ENCODE measurements at regions not wholly inside any gene's neighbourhood (a gene's known extent, or its start where the extent isn't known, plus 50 kb on each side); places are given as distances from the start of the nearest gene placed in this dataset.
"Not testable (repeated sequence)": the region's sequence is repeated elsewhere in the genome, so short reads cannot be mapped to it uniquely, and the experiment has no call there.

- H3K4me1 ChIP-seq (ENCODE audit: control extremely low read depth in 1 of 4, control insufficient read depth in 4 of 4, insufficient read depth in 4 of 4, low read length in 3 of 4) = no peaks in the 10 kb centered on the region
- no peaks in the 10 kb centered on the region for H3K9me3 ChIP-seq (ENCODE audit: control extremely low read depth in 1 of 5, control insufficient read depth in 4 of 5, insufficient read depth in 2 of 5, low read depth in 1 of 5, low read length in 4 of 5)
- no peak for DNase-seq
- no peaks in the 10 kb centered on the region for H3K36me3 ChIP-seq (ENCODE audit: control insufficient read depth in 4 of 4, insufficient read depth in 4 of 4, low read length in 3 of 4)
- CTCF ChIA-PET = no interaction called here
- H3K4me3 ChIP-seq (ENCODE audit: control insufficient read depth in 1 of 7, extremely low read depth in 1 of 7, insufficient read depth in 4 of 7, low read depth in 2 of 7, low read length in 6 of 7) = no peak overlapping the region
- no peak overlapping the region for H3K27ac ChIP-seq (ENCODE audit: insufficient read depth in 1 of 2, low read depth in 1 of 2, low read length in 2 of 2, poor library complexity in 1 of 2, severe bottlenecking in 2 of 2)
- H3K27me3 ChIP-seq (replicated peaks in 2 of 5; ENCODE audit: control insufficient read depth in 4 of 5, insufficient read depth in 5 of 5, low read length in 4 of 5) = no peaks in the 10 kb centered on the region
- 69% methylated on average over 7 of the region's 11 CpGs for WGBS (ENCODE audit: insufficient coverage)
- POLR2A ChIA-PET = no interaction called here
Observed at GRCh38 chr12:95358111-95359083, 115.6 kb upstream of the METAP2 start.

DNA sequence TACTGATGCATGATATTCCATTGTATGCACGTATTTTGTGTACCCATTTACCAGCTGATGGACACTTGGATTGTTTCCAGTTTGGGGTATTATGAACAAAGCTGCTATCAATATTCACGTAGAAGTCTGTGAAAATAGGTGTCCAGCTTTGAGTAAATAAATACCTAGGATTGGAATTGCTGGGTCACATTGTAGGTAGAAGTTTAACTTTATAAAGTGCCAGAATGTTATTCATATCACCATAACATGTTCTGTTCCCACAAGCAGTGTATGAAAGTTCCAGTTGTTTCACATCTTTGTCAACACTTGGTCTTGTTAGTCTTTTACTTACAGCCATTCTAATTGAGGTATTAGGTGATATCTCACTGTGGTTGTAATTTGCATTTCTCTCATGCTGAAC, 108.0 kb upstream of the METAP2 start:
- H3K9me3 ChIP-seq (ENCODE audit: control extremely low read depth in 1 of 5, control insufficient read depth in 4 of 5, insufficient read depth in 2 of 5, low read depth in 1 of 5, low read length in 4 of 5) = no peaks in the 10 kb centered on the region
- ChIA-PET POLR2A (no interaction called here), CTCF (no interaction called here)
- no peak overlapping the region for H3K4me3 ChIP-seq (ENCODE audit: control insufficient read depth in 1 of 7, extremely low read depth in 1 of 7, insufficient read depth in 4 of 7, low read depth in 2 of 7, low read length in 6 of 7)
- no peak overlapping the region for H3K27ac ChIP-seq (ENCODE audit: insufficient read depth in 1 of 2, low read depth in 1 of 2, low read length in 2 of 2, poor library complexity in 1 of 2, severe bottlenecking in 2 of 2)
- no peak for DNase-seq
- no peaks in the 10 kb centered on the region for H3K4me1 ChIP-seq (ENCODE audit: control extremely low read depth in 1 of 4, control insufficient read depth in 4 of 4, insufficient read depth in 4 of 4, low read length in 3 of 4)
- H3K36me3 ChIP-seq (ENCODE audit: control insufficient read depth in 4 of 4, insufficient read depth in 4 of 4, low read length in 3 of 4) = no peaks in the 10 kb centered on the region
- 100% methylated on average over 1 of the region's 2 CpGs for WGBS (ENCODE audit: insufficient coverage)
- no peaks in the 10 kb centered on the region for H3K27me3 ChIP-seq (replicated peaks in 2 of 5; ENCODE audit: control insufficient read depth in 4 of 5, insufficient read depth in 5 of 5, low read length in 4 of 5)

- CTCF ChIA-PET = no interaction called here
- H3K9me3 ChIP-seq (ENCODE audit: control extremely low read depth in 1 of 5, control insufficient read depth in 4 of 5, insufficient read depth in 2 of 5, low read depth in 1 of 5, low read length in 4 of 5) = no peaks in the 10 kb centered on the region
- H3K36me3 ChIP-seq (ENCODE audit: control insufficient read depth in 4 of 4, insufficient read depth in 4 of 4, low read length in 3 of 4) = no peaks in the 10 kb centered on the region
- POLR2A ChIA-PET = no interaction called here
- DNase-seq = no peak
- 100% methylated on average over 1 of the region's 2 CpGs for WGBS (ENCODE audit: insufficient coverage)
- H3K27ac ChIP-seq (ENCODE audit: insufficient read depth in 1 of 2, low read depth in 1 of 2, low read length in 2 of 2, poor library complexity in 1 of 2, severe bottlenecking in 2 of 2) = no peak overlapping the region
- no peaks in the 10 kb centered on the region for H3K4me1 ChIP-seq (ENCODE audit: control extremely low read depth in 1 of 4, control insufficient read depth in 4 of 4, insufficient read depth in 4 of 4, low read length in 3 of 4)
- no peaks in the 10 kb centered on the region for H3K27me3 ChIP-seq (replicated peaks in 2 of 5; ENCODE audit: control insufficient read depth in 4 of 5, insufficient read depth in 5 of 5, low read length in 4 of 5)
- H3K4me3 ChIP-seq (ENCODE audit: control insufficient read depth in 1 of 7, extremely low read depth in 1 of 7, insufficient read depth in 4 of 7, low read depth in 2 of 7, low read length in 6 of 7) = no peak overlapping the region
Observed at GRCh38 chr12:95368931-95369330, 105.0 kb upstream of the METAP2 start.

- DNase-seq = no peak
- Histone ChIP-seq H3K27me3 (replicated peaks in 2 of 5; ENCODE audit: control insufficient read depth in 4 of 5, insufficient read depth in 5 of 5, low read length in 4 of 5) (no peaks in the 10 kb centered on the region), H3K36me3 (ENCODE audit: control insufficient read depth in 4 of 4, insufficient read depth in 4 of 4, low read length in 3 of 4) (no peaks in the 10 kb centered on the region), H3K9me3 (ENCODE audit: control extremely low read depth in 1 of 5, control insufficient read depth in 4 of 5, insufficient read depth in 2 of 5, low read depth in 1 of 5, low read length in 4 of 5) (no peaks in the 10 kb centered on the region), H3K27ac (ENCODE audit: insufficient read depth in 1 of 2, low read depth in 1 of 2, low read length in 2 of 2, poor library complexity in 1 of 2, severe bottlenecking in 2 of 2) (no peak overlapping the region), H3K4me1 (ENCODE audit: control extremely low read depth in 1 of 4, control insufficient read depth in 4 of 4, insufficient read depth in 4 of 4, low read length in 3 of 4) (no peaks in the 10 kb centered on the region), H3K4me3 (ENCODE audit: control insufficient read depth in 1 of 7, extremely low read depth in 1 of 7, insufficient read depth in 4 of 7, low read depth in 2 of 7, low read length in 6 of 7) (no peak overlapping the region)
- CTCF ChIA-PET = no interaction called here
- POLR2A ChIA-PET = no interaction called here
- WGBS (ENCODE audit: insufficient coverage) = no CpG with 5 or more reads among the region's 5 CpGs
Observed at GRCh38 chr12:95371571-95371970, 102.4 kb upstream of the METAP2 start.

- H3K9me3 ChIP-seq (ENCODE audit: control extremely low read depth in 1 of 5, control insufficient read depth in 4 of 5, insufficient read depth in 2 of 5, low read depth in 1 of 5, low read length in 4 of 5); H3K27ac ChIP-seq (ENCODE audit: insufficient read depth in 1 of 2, low read depth in 1 of 2, low read length in 2 of 2, poor library complexity in 1 of 2, severe bottlenecking in 2 of 2); H3K36me3 ChIP-seq (ENCODE audit: control insufficient read depth in 4 of 4, insufficient read depth in 4 of 4, low read length in 3 of 4); H3K27me3 ChIP-seq (replicated peaks in 2 of 5; ENCODE audit: control insufficient read depth in 4 of 5, insufficient read depth in 5 of 5, low read length in 4 of 5); DNase-seq; CTCF ChIA-PET; H3K4me1 ChIP-seq (ENCODE audit: control extremely low read depth in 1 of 4, control insufficient read depth in 4 of 4, insufficient read depth in 4 of 4, low read length in 3 of 4); H3K4me3 ChIP-seq (ENCODE audit: control insufficient read depth in 1 of 7, extremely low read depth in 1 of 7, insufficient read depth in 4 of 7, low read depth in 2 of 7, low read length in 6 of 7); POLR2A ChIA-PET: not testable (repeated sequence)
- whole genome bisulfite sequencing (ENCODE audit: insufficient coverage) = no CpG with 5 or more reads among the region's 23 CpGs
Observed at GRCh38 chr12:95379481-95379880, 94.5 kb upstream of the METAP2 start.

DNA sequence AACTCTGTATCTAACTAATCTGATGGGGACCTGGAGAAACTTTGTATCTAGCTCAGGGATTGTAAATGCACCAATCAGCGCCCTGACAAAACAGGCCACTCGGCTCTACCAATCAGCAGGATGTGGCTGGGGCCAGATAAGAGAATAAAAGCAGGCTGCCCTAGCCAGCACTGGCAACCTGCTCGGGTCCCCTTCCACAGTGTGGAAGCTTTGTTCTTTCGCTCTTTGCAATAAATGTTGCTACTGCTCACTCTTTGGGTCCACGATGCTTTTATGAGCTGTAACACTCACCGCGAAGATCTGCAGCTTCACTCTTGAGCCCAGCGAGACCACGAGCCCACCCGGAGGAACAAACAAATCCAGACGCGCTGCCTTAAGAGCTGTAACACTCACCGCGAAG, 93.6 kb upstream of the METAP2 start:
- WGBS (ENCODE audit: insufficient coverage) = 92% methylated on average over 14 of the region's 14 CpGs
- DNase-seq; H3K9me3 ChIP-seq (ENCODE audit: control extremely low read depth in 1 of 5, control insufficient read depth in 4 of 5, insufficient read depth in 2 of 5, low read depth in 1 of 5, low read length in 4 of 5); POLR2A ChIA-PET; H3K27ac ChIP-seq (ENCODE audit: insufficient read depth in 1 of 2, low read depth in 1 of 2, low read length in 2 of 2, poor library complexity in 1 of 2, severe bottlenecking in 2 of 2); H3K4me3 ChIP-seq (ENCODE audit: control insufficient read depth in 1 of 7, extremely low read depth in 1 of 7, insufficient read depth in 4 of 7, low read depth in 2 of 7, low read length in 6 of 7); CTCF ChIA-PET; H3K27me3 ChIP-seq (replicated peaks in 2 of 5; ENCODE audit: control insufficient read depth in 4 of 5, insufficient read depth in 5 of 5, low read length in 4 of 5); H3K4me1 ChIP-seq (ENCODE audit: control extremely low read depth in 1 of 4, control insufficient read depth in 4 of 4, insufficient read depth in 4 of 4, low read length in 3 of 4); H3K36me3 ChIP-seq (ENCODE audit: control insufficient read depth in 4 of 4, insufficient read depth in 4 of 4, low read length in 3 of 4): not testable (repeated sequence)

- H3K9me3 ChIP-seq (ENCODE audit: control extremely low read depth in 1 of 5, control insufficient read depth in 4 of 5, insufficient read depth in 2 of 5, low read depth in 1 of 5, low read length in 4 of 5) = no peaks in the 10 kb centered on the region
- ChIA-PET CTCF (interaction anchor here (0.6 kb wide), 1 partner anchor 32 kb away, joined by 3 read pairs; no protein-coding TSS in a partner anchor), POLR2A (no interaction called here)
- no peaks in the 10 kb centered on the region for H3K4me1 ChIP-seq (ENCODE audit: control extremely low read depth in 1 of 4, control insufficient read depth in 4 of 4, insufficient read depth in 4 of 4, low read length in 3 of 4)
- DNase-seq = no peak
- no peak overlapping the region for H3K4me3 ChIP-seq (ENCODE audit: control insufficient read depth in 1 of 7, extremely low read depth in 1 of 7, insufficient read depth in 4 of 7, low read depth in 2 of 7, low read length in 6 of 7)
- no peak overlapping the region for H3K27ac ChIP-seq (ENCODE audit: insufficient read depth in 1 of 2, low read depth in 1 of 2, low read length in 2 of 2, poor library complexity in 1 of 2, severe bottlenecking in 2 of 2)
- no peaks in the 10 kb centered on the region for H3K36me3 ChIP-seq (ENCODE audit: control insufficient read depth in 4 of 4, insufficient read depth in 4 of 4, low read length in 3 of 4)
- no peaks in the 10 kb centered on the region for H3K27me3 ChIP-seq (replicated peaks in 2 of 5; ENCODE audit: control insufficient read depth in 4 of 5, insufficient read depth in 5 of 5, low read length in 4 of 5)
- WGBS (ENCODE audit: insufficient coverage) = 98% methylated on average over 4 of the region's 5 CpGs
Observed at GRCh38 chr12:95380997-95381786, 92.8 kb upstream of the METAP2 start.
